ENCODE measurements at regions not wholly inside any gene's neighbourhood (a gene's known extent, or its start where the extent isn't known, plus 50 kb on each side); places are given as distances from the start of the nearest gene placed in this dataset.

DNA sequence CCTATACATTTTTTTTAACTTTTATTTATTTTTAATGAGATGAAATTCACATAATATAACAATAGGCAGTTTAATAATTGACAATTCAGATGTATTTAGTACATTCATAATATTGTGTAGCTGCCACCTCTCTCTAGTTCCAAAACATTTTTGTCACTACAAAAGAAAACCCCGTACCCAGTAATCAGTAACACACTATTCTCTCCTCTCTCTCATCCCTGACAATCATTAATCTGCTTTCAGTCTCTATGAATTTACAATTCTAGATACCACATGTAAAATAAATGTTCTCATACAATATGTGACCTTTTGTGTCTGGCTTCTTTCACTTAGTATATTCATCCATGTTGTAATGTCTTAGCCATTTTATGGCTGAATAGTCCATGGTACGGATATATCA is 244.8 kb upstream of the DMRT1 start:
- no peak for TF ChIP-seq ZFX (IDR thresholded peaks at IDR 0.05; ENCODE audit: borderline replicate concordance)
- TF ChIP-seq, protein P1, sequence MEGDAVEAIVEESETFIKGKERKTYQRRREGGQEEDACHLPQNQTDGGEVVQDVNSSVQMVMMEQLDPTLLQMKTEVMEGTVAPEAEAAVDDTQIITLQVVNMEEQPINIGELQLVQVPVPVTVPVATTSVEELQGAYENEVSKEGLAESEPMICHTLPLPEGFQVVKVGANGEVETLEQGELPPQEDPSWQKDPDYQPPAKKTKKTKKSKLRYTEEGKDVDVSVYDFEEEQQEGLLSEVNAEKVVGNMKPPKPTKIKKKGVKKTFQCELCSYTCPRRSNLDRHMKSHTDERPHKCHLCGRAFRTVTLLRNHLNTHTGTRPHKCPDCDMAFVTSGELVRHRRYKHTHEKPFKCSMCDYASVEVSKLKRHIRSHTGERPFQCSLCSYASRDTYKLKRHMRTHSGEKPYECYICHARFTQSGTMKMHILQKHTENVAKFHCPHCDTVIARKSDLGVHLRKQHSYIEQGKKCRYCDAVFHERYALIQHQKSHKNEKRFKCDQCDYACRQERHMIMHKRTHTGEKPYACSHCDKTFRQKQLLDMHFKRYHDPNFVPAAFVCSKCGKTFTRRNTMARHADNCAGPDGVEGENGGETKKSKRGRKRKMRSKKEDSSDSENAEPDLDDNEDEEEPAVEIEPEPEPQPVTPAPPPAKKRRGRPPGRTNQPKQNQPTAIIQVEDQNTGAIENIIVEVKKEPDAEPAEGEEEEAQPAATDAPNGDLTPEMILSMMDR (IDR thresholded peaks at IDR 0.05): no peak

All from 22Rv1 (cell line).